Lower leg skin (tissue), 4 donors: ENCODE measurements at regions not wholly inside any gene's neighbourhood (a gene's known extent, or its start where the extent isn't known, plus 50 kb on each side); places are given as distances from the start of the nearest gene placed in this dataset.

Experiments
- DNase-seq, 2 donors: peaks; one replicate each; pipeline ENCODE4 v3.0.0-alpha.2; 2019; ENCODE audit warnings: low spot score in 2 of 2
- H3K4me3 ChIP-seq: fragments of 200-600 bp; sonication (generic); 2 replicates; pipeline ENCODE4 v1.5.1; 2017; ENCODE audit warnings: mild to moderate bottlenecking, low read depth; ENCODE audit not compliant: poor library complexity, severe bottlenecking
- CTCF ChIP-seq, 3 donors: fragments of 450-650 bp; IDR thresholded peaks; one replicate each; pipeline ENCODE4 v1.5.1; 2016; ENCODE audit warnings: antibody characterized with exemption in 3 of 3, mild to moderate bottlenecking in 3 of 3, moderate library complexity in 2 of 3
- POLR2A ChIP-seq, 2 donors: fragments of 450-650 bp; IDR thresholded peaks; one replicate each; pipeline ENCODE4 v1.6.1; 2016 to 2017; ENCODE audit warnings: antibody characterized with exemption in 2 of 2, mild to moderate bottlenecking in 1 of 2, moderate library complexity in 1 of 2
- WGBS, 2 donors: methylation state at CpG; one replicate each; pipeline ENCODE4 v1.1.5; 2018; 5-methylcytosine and 5-hydroxymethylcytosine counted together
- intact Hi-C: fragments of 100-400 bp; cut with DNase I; formaldehyde crosslinking; loops from one replicate; pipeline ENCODE4 v1.15.0; 2023; ENCODE audit warnings: low total_unique reads

GRCh38 chr16:48852458-48852857, 242.5 kb upstream of the N4BP1 start:
- TF ChIP-seq POLR2A (IDR thresholded peaks at IDR 0.05): no peak
- no peak for TF ChIP-seq CTCF (IDR thresholded peaks at IDR 0.05)
- intact Hi-C loops: no loop called here
- H3K4me3 ChIP-seq: no peak overlapping the region
- 52 to 56% methylated on average over 6 of the region's 6 CpGs for whole genome bisulfite sequencing, 2 donors
- DNase-seq: no peak

GRCh38 chr16:48850097-48850770, 240.3 kb upstream of the N4BP1 start:
- H3K4me3 ChIP-seq: no peak overlapping the region
- intact Hi-C loops: no loop called here
- 79 to 81% methylated on average over 7 of the region's 7 CpGs for WGBS, 2 donors
- no peak for DNase-seq
- no peak for TF ChIP-seq POLR2A (IDR thresholded peaks at IDR 0.05)
- TF ChIP-seq CTCF (IDR thresholded peaks at IDR 0.05): no peak

GRCh38 chr16:48846277-48846676, 236.3 kb upstream of the N4BP1 start:
- intact Hi-C loops: no loop called here
- WGBS, 2 donors: 82 to 89% methylated on average over 2 of the region's 2 CpGs
- TF ChIP-seq CTCF (IDR thresholded peaks at IDR 0.05) (no peak), POLR2A (IDR thresholded peaks at IDR 0.05) (no peak)
- H3K4me3 ChIP-seq: no peak overlapping the region
- DNase-seq: no peak

- intact Hi-C loops: no loop called here
- H3K4me3 ChIP-seq: no peak overlapping the region
- WGBS, 2 donors: 35 to 62% methylated on average over 2 of the region's 2 CpGs
- no peak for TF ChIP-seq CTCF (IDR thresholded peaks at IDR 0.05)
- no peak for DNase-seq
Observed at GRCh38 chr16:48845261-48845660, 235.3 kb upstream of the N4BP1 start.

GRCh38 chr16:48838349-48838748, 228.4 kb upstream of the N4BP1 start:
- no peak for DNase-seq
- TF ChIP-seq CTCF (IDR thresholded peaks at IDR 0.05): no peak
- no peak for TF ChIP-seq POLR2A (IDR thresholded peaks at IDR 0.05)
- intact Hi-C loops: no loop called here
- 28 to 30% methylated on average over 1 of the region's 1 CpG for WGBS, 2 donors
- H3K4me3 ChIP-seq: no peak overlapping the region

- TF ChIP-seq CTCF (IDR thresholded peaks at IDR 0.05) (no peak), POLR2A (IDR thresholded peaks at IDR 0.05) (no peak)
- WGBS, 2 donors: 61 to 64% methylated on average over 4 of the region's 4 CpGs
- no peak overlapping the region for H3K4me3 ChIP-seq
- DNase-seq: peak in 1 of 2 donors; percentile 56
- intact Hi-C loops: no loop called here
Observed at GRCh38 chr16:48836636-48837035, 226.7 kb upstream of the N4BP1 start.
